ENCODE measurements at regions not wholly inside any gene's neighbourhood (a gene's known extent, or its start where the extent isn't known, plus 50 kb on each side); places are given as distances from the start of the nearest gene placed in this dataset.

DNA sequence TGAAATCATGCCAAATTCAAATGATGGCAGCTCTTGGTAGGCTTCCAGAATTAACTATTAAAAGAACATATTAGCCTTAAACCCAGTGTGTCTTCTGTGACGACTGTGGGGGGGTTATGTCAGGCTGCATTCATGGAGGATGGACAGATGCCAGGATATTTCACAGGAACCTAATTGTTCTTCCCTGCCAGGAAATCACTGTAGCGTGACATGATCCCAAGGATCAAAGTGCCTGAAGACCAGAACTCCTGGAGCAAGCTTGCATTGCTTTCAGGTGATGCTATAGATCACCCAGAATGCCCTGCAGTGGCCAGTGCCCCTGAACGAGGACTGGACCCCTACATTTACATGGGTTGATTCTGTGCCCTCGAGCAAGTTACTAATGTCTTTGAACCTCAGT lies 1093.0 kb upstream of the TENM3 start:
- TF ChIP-seq POLR2AphosphoS5 (IDR thresholded peaks at IDR 0.05; ENCODE audit: low read depth, low read length) (no peak), RAD21 (IDR thresholded peaks at IDR 0.05; ENCODE audit: low read depth) (no peak), SRF (IDR thresholded peaks at IDR 0.05; ENCODE audit: low read depth) (no peak), POLR2A (IDR thresholded peaks at IDR 0.05; ENCODE audit: borderline replicate concordance, extremely low read depth, insufficient read depth, insufficient read length) (no peak), EZH2 (IDR thresholded peaks at IDR 0.05) (no peak)
- TF ChIP-seq, protein P1, sequence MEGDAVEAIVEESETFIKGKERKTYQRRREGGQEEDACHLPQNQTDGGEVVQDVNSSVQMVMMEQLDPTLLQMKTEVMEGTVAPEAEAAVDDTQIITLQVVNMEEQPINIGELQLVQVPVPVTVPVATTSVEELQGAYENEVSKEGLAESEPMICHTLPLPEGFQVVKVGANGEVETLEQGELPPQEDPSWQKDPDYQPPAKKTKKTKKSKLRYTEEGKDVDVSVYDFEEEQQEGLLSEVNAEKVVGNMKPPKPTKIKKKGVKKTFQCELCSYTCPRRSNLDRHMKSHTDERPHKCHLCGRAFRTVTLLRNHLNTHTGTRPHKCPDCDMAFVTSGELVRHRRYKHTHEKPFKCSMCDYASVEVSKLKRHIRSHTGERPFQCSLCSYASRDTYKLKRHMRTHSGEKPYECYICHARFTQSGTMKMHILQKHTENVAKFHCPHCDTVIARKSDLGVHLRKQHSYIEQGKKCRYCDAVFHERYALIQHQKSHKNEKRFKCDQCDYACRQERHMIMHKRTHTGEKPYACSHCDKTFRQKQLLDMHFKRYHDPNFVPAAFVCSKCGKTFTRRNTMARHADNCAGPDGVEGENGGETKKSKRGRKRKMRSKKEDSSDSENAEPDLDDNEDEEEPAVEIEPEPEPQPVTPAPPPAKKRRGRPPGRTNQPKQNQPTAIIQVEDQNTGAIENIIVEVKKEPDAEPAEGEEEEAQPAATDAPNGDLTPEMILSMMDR (IDR thresholded peaks at IDR 0.05 in 2 of 3, conservative IDR thresholded peaks at IDR 0.05 in 1 of 3; ENCODE audit: borderline replicate concordance in 1 of 3, insufficient read depth in 1 of 3, low read depth in 2 of 3, low read length in 2 of 3), result no peak
- TF ChIP-seq, protein P2, sequence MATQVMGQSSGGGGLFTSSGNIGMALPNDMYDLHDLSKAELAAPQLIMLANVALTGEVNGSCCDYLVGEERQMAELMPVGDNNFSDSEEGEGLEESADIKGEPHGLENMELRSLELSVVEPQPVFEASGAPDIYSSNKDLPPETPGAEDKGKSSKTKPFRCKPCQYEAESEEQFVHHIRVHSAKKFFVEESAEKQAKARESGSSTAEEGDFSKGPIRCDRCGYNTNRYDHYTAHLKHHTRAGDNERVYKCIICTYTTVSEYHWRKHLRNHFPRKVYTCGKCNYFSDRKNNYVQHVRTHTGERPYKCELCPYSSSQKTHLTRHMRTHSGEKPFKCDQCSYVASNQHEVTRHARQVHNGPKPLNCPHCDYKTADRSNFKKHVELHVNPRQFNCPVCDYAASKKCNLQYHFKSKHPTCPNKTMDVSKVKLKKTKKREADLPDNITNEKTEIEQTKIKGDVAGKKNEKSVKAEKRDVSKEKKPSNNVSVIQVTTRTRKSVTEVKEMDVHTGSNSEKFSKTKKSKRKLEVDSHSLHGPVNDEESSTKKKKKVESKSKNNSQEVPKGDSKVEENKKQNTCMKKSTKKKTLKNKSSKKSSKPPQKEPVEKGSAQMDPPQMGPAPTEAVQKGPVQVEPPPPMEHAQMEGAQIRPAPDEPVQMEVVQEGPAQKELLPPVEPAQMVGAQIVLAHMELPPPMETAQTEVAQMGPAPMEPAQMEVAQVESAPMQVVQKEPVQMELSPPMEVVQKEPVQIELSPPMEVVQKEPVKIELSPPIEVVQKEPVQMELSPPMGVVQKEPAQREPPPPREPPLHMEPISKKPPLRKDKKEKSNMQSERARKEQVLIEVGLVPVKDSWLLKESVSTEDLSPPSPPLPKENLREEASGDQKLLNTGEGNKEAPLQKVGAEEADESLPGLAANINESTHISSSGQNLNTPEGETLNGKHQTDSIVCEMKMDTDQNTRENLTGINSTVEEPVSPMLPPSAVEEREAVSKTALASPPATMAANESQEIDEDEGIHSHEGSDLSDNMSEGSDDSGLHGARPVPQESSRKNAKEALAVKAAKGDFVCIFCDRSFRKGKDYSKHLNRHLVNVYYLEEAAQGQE (IDR thresholded peaks at IDR 0.05; ENCODE audit: low read depth), result no peak

Measured in HCT116 (cell line).